ENCODE measurements at regions not wholly inside any gene's neighbourhood (a gene's known extent, or its start where the extent isn't known, plus 50 kb on each side); places are given as distances from the start of the nearest gene placed in this dataset.
"Not testable (repeated sequence)": the region's sequence is repeated elsewhere in the genome, so short reads cannot be mapped to it uniquely, and the experiment has no call there.

DNA sequence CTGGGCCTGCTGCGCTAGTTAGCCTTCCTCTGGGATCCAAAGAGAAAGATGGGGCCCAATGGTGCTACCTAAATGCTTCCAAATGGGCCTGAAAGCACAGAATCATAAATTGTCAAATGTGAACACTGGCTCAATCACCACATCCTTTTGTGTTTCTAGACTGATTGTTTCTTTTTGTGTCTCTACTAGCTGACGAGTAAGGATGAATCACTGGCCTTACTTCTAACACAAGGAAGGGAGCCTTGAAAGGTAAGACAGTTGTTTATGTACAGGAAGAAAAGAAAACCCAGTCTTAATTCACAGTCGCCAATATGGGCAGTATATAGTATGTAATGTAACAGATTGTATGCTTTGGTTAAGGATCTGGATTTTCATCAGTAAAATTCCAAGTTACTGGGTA lies 89.5 kb downstream of the ZNF92 start:
- Histone ChIP-seq H2BK5ac (ENCODE audit: low read depth, low read length, poor library complexity, severe bottlenecking) (no peak overlapping the region), H2BK120ac (ENCODE audit: low read depth, low read length) (no peak overlapping the region), H3K4me1 (ENCODE audit: control insufficient read depth, insufficient read depth, low read length) (no peaks in the 10 kb centered on the region), H4K8ac (ENCODE audit: low read depth in 2 of 2, low read length in 2 of 2) (no peak overlapping the region), H3K27me3 (ENCODE audit: control insufficient read depth, insufficient read depth, low read length) (no peaks in the 10 kb centered on the region), H3K36me3 (ENCODE audit: control insufficient read depth, insufficient read depth, low read length) (no peaks in the 10 kb centered on the region), H2AK9ac (replicated peaks; ENCODE audit: low read depth, low read length, poor library complexity) (no peak overlapping the region), H2BK15ac (ENCODE audit: low read depth, low read length) (no peak overlapping the region), H3K18ac (ENCODE audit: low read depth, low read length) (no peak overlapping the region), H3K79me1 (ENCODE audit: low read depth in 1 of 2, low read length in 2 of 2) (no peaks in the 10 kb centered on the region), H3K23ac (ENCODE audit: low read depth, low read length) (no peak overlapping the region), H3K9ac (ENCODE audit: low read depth, low read length) (no peak overlapping the region), H3K56ac (ENCODE audit: extremely low read depth, insufficient read depth, low read length) (no peak overlapping the region), H4K20me1 (ENCODE audit: insufficient read depth, low read length) (no peaks in the 10 kb centered on the region), H3K4me2 (ENCODE audit: low read depth, low read length) (no peak overlapping the region), H4K91ac (ENCODE audit: insufficient read depth, low read depth, low read length) (no peak overlapping the region), H4K5ac (ENCODE audit: low read depth, low read length) (no peak overlapping the region), H3K4me3 (ENCODE audit: insufficient read depth, low read depth, low read length) (no peak overlapping the region), H2BK20ac (ENCODE audit: low read depth, low read length) (no peak overlapping the region), H3K9me1 (ENCODE audit: insufficient read depth, low read length) (no peaks in the 10 kb centered on the region), H3K14ac (replicated peaks; ENCODE audit: low read depth, low read length) (no peak overlapping the region), H2AFZ (replicated peaks; ENCODE audit: low read length, poor library complexity) (no peak overlapping the region), H2AK5ac (ENCODE audit: low read depth, low read length) (no peak overlapping the region), H3K9me3 (ENCODE audit: control insufficient read depth, insufficient read depth, low read length) (no peaks in the 10 kb centered on the region), H3K4ac (ENCODE audit: low read depth, low read length) (no peak overlapping the region), H3K27ac (ENCODE audit: insufficient read depth, low read length) (no peak overlapping the region)
- no TSS peak for BruUV-seq (replicated peaks)
- ChIA-PET POLR2A (ENCODE audit: unreplicated experiment) (no interaction called here), CTCF (no interaction called here)
- TF ChIP-seq, protein P1, sequence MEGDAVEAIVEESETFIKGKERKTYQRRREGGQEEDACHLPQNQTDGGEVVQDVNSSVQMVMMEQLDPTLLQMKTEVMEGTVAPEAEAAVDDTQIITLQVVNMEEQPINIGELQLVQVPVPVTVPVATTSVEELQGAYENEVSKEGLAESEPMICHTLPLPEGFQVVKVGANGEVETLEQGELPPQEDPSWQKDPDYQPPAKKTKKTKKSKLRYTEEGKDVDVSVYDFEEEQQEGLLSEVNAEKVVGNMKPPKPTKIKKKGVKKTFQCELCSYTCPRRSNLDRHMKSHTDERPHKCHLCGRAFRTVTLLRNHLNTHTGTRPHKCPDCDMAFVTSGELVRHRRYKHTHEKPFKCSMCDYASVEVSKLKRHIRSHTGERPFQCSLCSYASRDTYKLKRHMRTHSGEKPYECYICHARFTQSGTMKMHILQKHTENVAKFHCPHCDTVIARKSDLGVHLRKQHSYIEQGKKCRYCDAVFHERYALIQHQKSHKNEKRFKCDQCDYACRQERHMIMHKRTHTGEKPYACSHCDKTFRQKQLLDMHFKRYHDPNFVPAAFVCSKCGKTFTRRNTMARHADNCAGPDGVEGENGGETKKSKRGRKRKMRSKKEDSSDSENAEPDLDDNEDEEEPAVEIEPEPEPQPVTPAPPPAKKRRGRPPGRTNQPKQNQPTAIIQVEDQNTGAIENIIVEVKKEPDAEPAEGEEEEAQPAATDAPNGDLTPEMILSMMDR (conservative IDR thresholded peaks at IDR 0.05; ENCODE audit: low read depth, low read length): no peak
- TF ChIP-seq FOS (IDR thresholded peaks at IDR 0.05; ENCODE audit: low read depth, low read length) (no peak), RAD21 (IDR thresholded peaks at IDR 0.05; ENCODE audit: low read length) (no peak), MAFK (IDR thresholded peaks at IDR 0.05; ENCODE audit: low read depth, low read length) (no peak)
- TF ChIP-seq, protein P2, sequence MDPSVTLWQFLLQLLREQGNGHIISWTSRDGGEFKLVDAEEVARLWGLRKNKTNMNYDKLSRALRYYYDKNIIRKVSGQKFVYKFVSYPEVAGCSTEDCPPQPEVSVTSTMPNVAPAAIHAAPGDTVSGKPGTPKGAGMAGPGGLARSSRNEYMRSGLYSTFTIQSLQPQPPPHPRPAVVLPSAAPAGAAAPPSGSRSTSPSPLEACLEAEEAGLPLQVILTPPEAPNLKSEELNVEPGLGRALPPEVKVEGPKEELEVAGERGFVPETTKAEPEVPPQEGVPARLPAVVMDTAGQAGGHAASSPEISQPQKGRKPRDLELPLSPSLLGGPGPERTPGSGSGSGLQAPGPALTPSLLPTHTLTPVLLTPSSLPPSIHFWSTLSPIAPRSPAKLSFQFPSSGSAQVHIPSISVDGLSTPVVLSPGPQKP (IDR thresholded peaks at IDR 0.05; ENCODE audit: borderline replicate concordance, low read depth, low read length): no peak
- dilution Hi-C loops (cut with HindIII; ENCODE audit: low sequenced_read_pairs, unreplicated experiment) (no loop called here), in situ Hi-C loops (cut with MboI; ENCODE audit: low sequenced_read_pairs) (no loop called here), intact Hi-C loops (cut with micrococcal nuclease) (no loop called here)
- WGBS, 2 experiments (ENCODE audit: extremely low coverage in 2 of 2, insufficient read length in 1 of 2): no CpG with 5 or more reads among the region's 3 CpGs
- DNase-seq: no peak
- no peak for ATAC-seq (ENCODE audit: low read depth)

DNA sequence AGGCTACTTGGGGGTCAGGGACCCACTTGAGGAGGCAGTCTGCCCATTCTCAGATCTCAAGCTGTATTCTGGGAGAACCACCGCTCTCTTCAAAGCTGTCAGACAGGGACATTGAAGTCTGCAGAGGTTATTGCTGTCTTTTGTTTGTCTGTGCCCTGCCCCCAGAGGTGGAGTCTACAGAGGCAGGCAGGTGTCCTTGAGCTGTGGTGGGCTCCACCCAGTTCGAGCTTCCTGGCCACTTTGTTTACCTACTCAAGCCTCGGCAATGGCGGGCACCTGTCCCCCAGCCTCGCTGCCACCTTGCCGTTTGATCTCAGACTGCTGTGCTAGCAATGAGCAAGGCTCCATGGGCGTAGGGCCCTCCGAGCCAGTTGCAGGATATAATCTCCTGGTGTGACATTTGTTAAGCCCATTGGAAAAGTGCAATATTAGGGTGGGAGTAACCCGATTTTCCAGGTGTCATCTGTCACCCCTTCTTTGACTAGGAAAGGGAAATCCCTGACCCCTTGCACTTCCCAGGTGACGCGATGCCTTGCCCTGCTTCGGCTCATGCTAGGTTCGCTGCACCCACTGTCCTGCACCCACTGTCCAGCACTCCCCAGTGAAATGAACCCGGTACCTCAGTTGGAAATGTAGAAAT lies 96.4 kb downstream of the ZNF92 start:
- H3K9me3 ChIP-seq (ENCODE audit: control insufficient read depth, insufficient read depth, low read length); H3K4me3 ChIP-seq (ENCODE audit: insufficient read depth, low read depth, low read length); H3K4ac ChIP-seq (ENCODE audit: low read depth, low read length); H3K27me3 ChIP-seq (ENCODE audit: control insufficient read depth, insufficient read depth, low read length); H3K18ac ChIP-seq (ENCODE audit: low read depth, low read length); H2BK20ac ChIP-seq (ENCODE audit: low read depth, low read length); H3K56ac ChIP-seq (ENCODE audit: extremely low read depth, insufficient read depth, low read length); H3K27ac ChIP-seq (ENCODE audit: insufficient read depth, low read length); H2BK120ac ChIP-seq (ENCODE audit: low read depth, low read length); intact Hi-C loops (cut with micrococcal nuclease); H2BK15ac ChIP-seq (ENCODE audit: low read depth, low read length); BruUV-seq (replicated peaks); H2BK5ac ChIP-seq (ENCODE audit: low read depth, low read length, poor library complexity, severe bottlenecking); POLR2A ChIA-PET (ENCODE audit: unreplicated experiment); in situ Hi-C loops (cut with MboI; ENCODE audit: low sequenced_read_pairs); H3K9ac ChIP-seq (ENCODE audit: low read depth, low read length); H3K14ac ChIP-seq (replicated peaks; ENCODE audit: low read depth, low read length); ATAC-seq (ENCODE audit: low read depth); H3K23ac ChIP-seq (ENCODE audit: low read depth, low read length); H2AFZ ChIP-seq (replicated peaks; ENCODE audit: low read length, poor library complexity); H3K9me1 ChIP-seq (ENCODE audit: insufficient read depth, low read length); H3K4me2 ChIP-seq (ENCODE audit: low read depth, low read length); CTCF ChIA-PET; H4K5ac ChIP-seq (ENCODE audit: low read depth, low read length); H2AK5ac ChIP-seq (ENCODE audit: low read depth, low read length); H3K4me1 ChIP-seq (ENCODE audit: control insufficient read depth, insufficient read depth, low read length); H4K20me1 ChIP-seq (ENCODE audit: insufficient read depth, low read length); DNase-seq; H4K8ac ChIP-seq (ENCODE audit: low read depth in 2 of 2, low read length in 2 of 2); H3K36me3 ChIP-seq (ENCODE audit: control insufficient read depth, insufficient read depth, low read length); H3K79me1 ChIP-seq (ENCODE audit: low read depth in 1 of 2, low read length in 2 of 2); H2AK9ac ChIP-seq (replicated peaks; ENCODE audit: low read depth, low read length, poor library complexity); H4K91ac ChIP-seq (ENCODE audit: insufficient read depth, low read depth, low read length); dilution Hi-C loops (cut with HindIII; ENCODE audit: low sequenced_read_pairs, unreplicated experiment): not testable (repeated sequence)
- 0% methylated on average over 1 of the region's 14 CpGs; no CpG with 5 or more reads in 1 of the 2 experiments for WGBS, 2 experiments (ENCODE audit: extremely low coverage in 2 of 2, insufficient read length in 1 of 2)

Measured in IMR-90 (cell line).